ENCODE measurements at regions not wholly inside any gene's neighbourhood (a gene's known extent, or its start where the extent isn't known, plus 50 kb on each side); places are given as distances from the start of the nearest gene placed in this dataset.

DNA sequence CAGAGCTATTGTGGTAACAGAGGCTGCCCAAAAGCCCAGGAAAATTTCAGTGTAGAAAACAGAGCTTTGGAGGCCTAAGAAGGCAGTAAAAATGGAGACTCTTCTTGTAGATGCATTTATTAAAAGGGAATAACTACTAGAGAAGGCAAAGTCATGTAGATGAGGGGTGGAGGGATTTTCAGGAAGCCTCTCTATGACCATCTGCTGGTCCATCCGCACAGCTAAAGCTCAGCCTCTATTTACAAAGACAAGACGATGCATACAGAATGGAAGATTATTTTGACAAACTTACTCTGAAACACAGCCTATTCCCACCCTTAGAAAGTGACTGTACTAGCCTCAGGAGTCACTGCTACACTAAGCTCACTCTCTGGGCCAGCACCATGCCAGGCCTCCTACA, 71.4 kb downstream of the GLRX5 start:
- H3K27ac ChIP-seq (ENCODE audit: low read depth, low read length, poor library complexity, severe bottlenecking), result no peak overlapping the region
- H3K4me2 ChIP-seq (ENCODE audit: low read length), result no peak overlapping the region
- no peak for DNase-seq (ENCODE audit: low spot score)
- H3K9me3 ChIP-seq (ENCODE audit: low read length), result no peaks in the 10 kb centered on the region
- TF ChIP-seq, protein P1, sequence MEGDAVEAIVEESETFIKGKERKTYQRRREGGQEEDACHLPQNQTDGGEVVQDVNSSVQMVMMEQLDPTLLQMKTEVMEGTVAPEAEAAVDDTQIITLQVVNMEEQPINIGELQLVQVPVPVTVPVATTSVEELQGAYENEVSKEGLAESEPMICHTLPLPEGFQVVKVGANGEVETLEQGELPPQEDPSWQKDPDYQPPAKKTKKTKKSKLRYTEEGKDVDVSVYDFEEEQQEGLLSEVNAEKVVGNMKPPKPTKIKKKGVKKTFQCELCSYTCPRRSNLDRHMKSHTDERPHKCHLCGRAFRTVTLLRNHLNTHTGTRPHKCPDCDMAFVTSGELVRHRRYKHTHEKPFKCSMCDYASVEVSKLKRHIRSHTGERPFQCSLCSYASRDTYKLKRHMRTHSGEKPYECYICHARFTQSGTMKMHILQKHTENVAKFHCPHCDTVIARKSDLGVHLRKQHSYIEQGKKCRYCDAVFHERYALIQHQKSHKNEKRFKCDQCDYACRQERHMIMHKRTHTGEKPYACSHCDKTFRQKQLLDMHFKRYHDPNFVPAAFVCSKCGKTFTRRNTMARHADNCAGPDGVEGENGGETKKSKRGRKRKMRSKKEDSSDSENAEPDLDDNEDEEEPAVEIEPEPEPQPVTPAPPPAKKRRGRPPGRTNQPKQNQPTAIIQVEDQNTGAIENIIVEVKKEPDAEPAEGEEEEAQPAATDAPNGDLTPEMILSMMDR (conservative IDR thresholded peaks at IDR 0.05; ENCODE audit: low read length), result no peak
- TF ChIP-seq EZH2phosphoT487 (IDR thresholded peaks at IDR 0.05; ENCODE audit: borderline replicate concordance, low read depth, low read length), result no peak
- H3K36me3 ChIP-seq (ENCODE audit: insufficient read depth, low read length), result no peaks in the 10 kb centered on the region
- H2AFZ ChIP-seq (ENCODE audit: low read length), result no peak overlapping the region
- CTCF ChIA-PET (ENCODE audit: unreplicated experiment), result interaction anchor here (0.8 kb wide), 1 partner anchor 58 kb away, joined by 3 read pairs; no protein-coding TSS in a partner anchor
- POLR2A ChIA-PET, result interaction anchor here (0.6 to 1.2 kb wide), 4 partner anchors 38 to 384 kb away, joined by 3 to 4 read pairs (median 3); no protein-coding TSS in a partner anchor
- no peaks in the 10 kb centered on the region for H4K20me1 ChIP-seq (ENCODE audit: insufficient read depth, low read length)
- intact Hi-C loops (cut with micrococcal nuclease; ENCODE audit: unreplicated experiment), result no loop called here
- H3K79me2 ChIP-seq (ENCODE audit: insufficient read depth, low read depth, low read length), result no peaks in the 10 kb centered on the region
- BruUV-seq (replicated peaks), result no TSS peak
- no peaks in the 10 kb centered on the region for H3K9me2 ChIP-seq (ENCODE audit: insufficient read depth, low read length)
- no peak overlapping the region for H3K4me3 ChIP-seq (ENCODE audit: low read depth, low read length, poor library complexity, severe bottlenecking)
- peaks cover 4% of the 10 kb centered on the region for H3K4me1 ChIP-seq (ENCODE audit: insufficient read depth, low read length, poor library complexity, severe bottlenecking)

DNA sequence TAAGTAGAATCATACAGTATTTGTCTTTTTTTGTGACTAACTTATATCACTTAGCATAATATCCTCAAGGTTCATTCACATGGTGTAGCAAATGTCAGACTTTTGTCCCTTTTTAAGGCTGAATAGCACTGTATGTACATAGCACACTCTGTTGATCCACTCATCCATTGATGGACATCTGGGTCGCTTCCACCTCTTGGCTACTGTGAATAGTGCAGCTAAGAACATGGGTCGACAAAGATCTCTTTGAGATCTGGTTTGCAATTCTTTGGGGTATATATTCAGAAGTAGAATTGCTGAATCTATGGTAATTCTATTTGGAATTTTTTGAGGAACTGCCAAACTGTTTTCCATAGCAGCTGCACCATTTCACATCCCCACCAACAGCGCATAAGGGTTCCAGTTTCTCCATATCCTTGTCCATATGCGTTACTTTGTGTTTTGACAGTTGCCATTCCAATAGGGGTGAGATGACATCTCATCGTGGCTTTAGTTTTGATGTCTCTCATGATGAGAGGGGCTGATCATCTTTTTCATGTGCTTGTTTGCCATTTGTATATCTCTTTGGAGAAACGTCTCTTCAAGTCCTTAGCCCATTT, 73.9 kb downstream of the GLRX5 start:
- Histone ChIP-seq H3K79me2 (ENCODE audit: insufficient read depth, low read depth, low read length) (no peaks in the 10 kb centered on the region), H2AFZ (ENCODE audit: low read length) (no peak overlapping the region), H3K4me3 (ENCODE audit: low read depth, low read length, poor library complexity, severe bottlenecking) (no peak overlapping the region), H3K27ac (ENCODE audit: low read depth, low read length, poor library complexity, severe bottlenecking) (no peak overlapping the region), H4K20me1 (ENCODE audit: insufficient read depth, low read length) (no peaks in the 10 kb centered on the region), H3K9me2 (ENCODE audit: insufficient read depth, low read length) (no peaks in the 10 kb centered on the region), H3K4me2 (ENCODE audit: low read length) (no peak overlapping the region), H3K9me3 (ENCODE audit: low read length) (no peaks in the 10 kb centered on the region), H3K4me1 (ENCODE audit: insufficient read depth, low read length, poor library complexity, severe bottlenecking) (peaks cover 19% of the 10 kb centered on the region), H3K36me3 (ENCODE audit: insufficient read depth, low read length) (no peaks in the 10 kb centered on the region)
- TF ChIP-seq, protein P1 (conservative IDR thresholded peaks at IDR 0.05; ENCODE audit: low read length), result no peak
- TF ChIP-seq EZH2phosphoT487 (IDR thresholded peaks at IDR 0.05; ENCODE audit: borderline replicate concordance, low read depth, low read length), result no peak
- intact Hi-C loops (cut with micrococcal nuclease; ENCODE audit: unreplicated experiment), result loop anchor here (1.0 kb wide), 5 partner anchors 47 to 386 kb away; no protein-coding TSS in a partner anchor
- no TSS peak for BruUV-seq (replicated peaks)
- ChIA-PET POLR2A (no interaction called here), CTCF (ENCODE audit: unreplicated experiment) (no interaction called here)
- DNase-seq (ENCODE audit: low spot score), result no peak

DNA sequence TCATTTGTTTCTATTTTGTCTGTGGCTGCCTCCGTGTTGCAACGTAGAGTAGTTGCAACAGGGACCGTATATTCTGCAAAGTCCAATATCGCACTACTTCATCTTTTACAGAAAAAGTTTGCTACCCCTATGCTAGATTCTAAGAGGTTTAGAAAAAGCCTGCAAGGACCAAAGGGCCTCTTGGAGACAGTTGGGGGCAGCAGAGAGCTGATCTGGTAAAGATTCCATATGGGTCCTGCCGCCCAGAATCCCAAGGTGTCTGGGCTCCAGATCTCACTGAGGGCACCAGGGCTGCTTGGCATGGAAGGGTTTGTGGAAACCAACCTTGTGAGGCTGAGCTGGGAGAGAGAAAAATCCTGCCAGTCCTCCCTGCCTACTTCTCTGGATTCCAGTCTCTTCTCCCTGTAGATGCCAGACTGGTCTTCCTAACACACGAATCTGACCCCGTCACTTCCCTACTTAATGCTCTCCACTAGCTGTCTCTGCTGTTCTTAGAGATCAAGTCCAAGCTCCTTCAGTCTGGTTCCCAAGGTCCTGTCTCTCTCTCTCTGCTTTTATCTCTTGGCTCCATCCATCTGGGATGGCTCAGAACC, 74.6 kb downstream of the GLRX5 start:
- TF ChIP-seq, protein P1 (conservative IDR thresholded peaks at IDR 0.05; ENCODE audit: low read length), result peak; percentile 97
- no peak for TF ChIP-seq EZH2phosphoT487 (IDR thresholded peaks at IDR 0.05; ENCODE audit: borderline replicate concordance, low read depth, low read length)
- H3K4me1 ChIP-seq (ENCODE audit: insufficient read depth, low read length, poor library complexity, severe bottlenecking), result peaks cover 26% of the 10 kb centered on the region
- no TSS peak for BruUV-seq (replicated peaks)
- no peaks in the 10 kb centered on the region for H3K9me2 ChIP-seq (ENCODE audit: insufficient read depth, low read length)
- no peaks in the 10 kb centered on the region for H4K20me1 ChIP-seq (ENCODE audit: insufficient read depth, low read length)
- H3K4me3 ChIP-seq (ENCODE audit: low read depth, low read length, poor library complexity, severe bottlenecking), result no peak overlapping the region
- H3K4me2 ChIP-seq (ENCODE audit: low read length), result no peak overlapping the region
- H2AFZ ChIP-seq (ENCODE audit: low read length), result no peak overlapping the region
- H3K27ac ChIP-seq (ENCODE audit: low read depth, low read length, poor library complexity, severe bottlenecking), result no peak overlapping the region
- DNase-seq (ENCODE audit: low spot score), result peak; percentile 81
- H3K79me2 ChIP-seq (ENCODE audit: insufficient read depth, low read depth, low read length), result no peaks in the 10 kb centered on the region
- ChIA-PET CTCF (ENCODE audit: unreplicated experiment) (interaction anchor here (0.5 kb wide), 1 partner anchor 56 kb away, joined by 3 read pairs; no protein-coding TSS in a partner anchor), POLR2A (no interaction called here)
- no peaks in the 10 kb centered on the region for H3K9me3 ChIP-seq (ENCODE audit: low read length)
- intact Hi-C loops (cut with micrococcal nuclease; ENCODE audit: unreplicated experiment), result loop anchor here (1.0 kb wide), 5 partner anchors 48 to 385 kb away; no protein-coding TSS in a partner anchor
- no peaks in the 10 kb centered on the region for H3K36me3 ChIP-seq (ENCODE audit: insufficient read depth, low read length)

All from OCI-LY7 (cell line).